ENCODE measurements at regions not wholly inside any gene's neighbourhood (a gene's known extent, or its start where the extent isn't known, plus 50 kb on each side); places are given as distances from the start of the nearest gene placed in this dataset.

GRCh38 chr10:129241461-129241860 is 225.6 kb upstream of the MGMT start:
- H3K27ac ChIP-seq = no peak overlapping the region
- DNase-seq (no peak), ATAC-seq (no peak)
- intact Hi-C loops (cut with DNase I) = no loop called here
- no peaks in the 10 kb centered on the region for H3K27me3 ChIP-seq (ENCODE audit: insufficient read depth in 3 of 3, low read length in 2 of 3)
- no peak for TF ChIP-seq CTCF (IDR thresholded peaks at IDR 0.05)
- no peaks in the 10 kb centered on the region for H3K4me1 ChIP-seq
- no peaks in the 10 kb centered on the region for H3K9me3 ChIP-seq
- 64 to 71% (median 67%) methylated on average over 14 of the region's 14 CpGs for WGBS, 3 donors
- no peak overlapping the region for H3K4me3 ChIP-seq
- H3K36me3 ChIP-seq (ENCODE audit: insufficient read depth in 1 of 2, low read depth in 1 of 2) = no peaks in the 10 kb centered on the region

- WGBS, 3 donors = 87 to 94% (median 90%) methylated on average over 9 of the region's 9 CpGs
- TF ChIP-seq CTCF (IDR thresholded peaks at IDR 0.05) = no peak
- H3K36me3 ChIP-seq (ENCODE audit: insufficient read depth in 1 of 2, low read depth in 1 of 2) = no peaks in the 10 kb centered on the region
- H3K27ac ChIP-seq = no peak overlapping the region
- H3K9me3 ChIP-seq = no peaks in the 10 kb centered on the region
- no peak for ATAC-seq
- intact Hi-C loops (cut with DNase I) = no loop called here
- no peaks in the 10 kb centered on the region for H3K4me1 ChIP-seq
- DNase-seq = no peak
- H3K27me3 ChIP-seq (ENCODE audit: insufficient read depth in 3 of 3, low read length in 2 of 3) = no peaks in the 10 kb centered on the region
- no peak overlapping the region for H3K4me3 ChIP-seq
These were observed 222.7 kb upstream of the MGMT start for GRCh38 chr10:129244298-129244697.

GRCh38 chr10:129244757-129245156 is 222.3 kb upstream of the MGMT start:
- Histone ChIP-seq H3K36me3 (ENCODE audit: insufficient read depth in 1 of 2, low read depth in 1 of 2) (no peaks in the 10 kb centered on the region), H3K4me1 (no peaks in the 10 kb centered on the region), H3K4me3 (no peak overlapping the region), H3K9me3 (no peaks in the 10 kb centered on the region), H3K27me3 (ENCODE audit: insufficient read depth in 3 of 3, low read length in 2 of 3) (no peaks in the 10 kb centered on the region), H3K27ac (no peak overlapping the region)
- DNase-seq (no peak), ATAC-seq (no peak)
- no peak for TF ChIP-seq CTCF (IDR thresholded peaks at IDR 0.05)
- 82 to 84% (median 83%) methylated on average over 9 of the region's 9 CpGs for WGBS, 3 donors
- intact Hi-C loops (cut with DNase I) = no loop called here

- Histone ChIP-seq H3K27ac (no peak overlapping the region), H3K4me1 (no peaks in the 10 kb centered on the region), H3K4me3 (no peak overlapping the region), H3K9me3 (no peaks in the 10 kb centered on the region), H3K27me3 (ENCODE audit: insufficient read depth in 3 of 3, low read length in 2 of 3) (no peaks in the 10 kb centered on the region), H3K36me3 (ENCODE audit: insufficient read depth in 1 of 2, low read depth in 1 of 2) (no peaks in the 10 kb centered on the region)
- TF ChIP-seq CTCF (IDR thresholded peaks at IDR 0.05) = no peak
- 83 to 91% (median 87%) methylated on average over 12 of the region's 12 CpGs for WGBS, 3 donors
- no peak for DNase-seq
- no peak for ATAC-seq
- intact Hi-C loops (cut with DNase I) = no loop called here
These were observed 213.7 kb upstream of the MGMT start for GRCh38 chr10:129253161-129253864.

GRCh38 chr10:129253865-129254179 is 213.2 kb upstream of the MGMT start:
- Histone ChIP-seq H3K36me3 (ENCODE audit: insufficient read depth in 1 of 2, low read depth in 1 of 2) (no peaks in the 10 kb centered on the region), H3K27me3 (ENCODE audit: insufficient read depth in 3 of 3, low read length in 2 of 3) (no peaks in the 10 kb centered on the region), H3K9me3 (no peaks in the 10 kb centered on the region), H3K4me1 (no peaks in the 10 kb centered on the region), H3K4me3 (no peak overlapping the region), H3K27ac (no peak overlapping the region)
- intact Hi-C loops (cut with DNase I) = no loop called here
- ATAC-seq (no peak), DNase-seq (no peak)
- no peak for TF ChIP-seq CTCF (IDR thresholded peaks at IDR 0.05)
- 69 to 78% (median 72%) methylated on average over 7 of the region's 7 CpGs for WGBS, 3 donors
